Peyer's patch (tissue), 4 donors: ENCODE measurements at regions not wholly inside any gene's neighbourhood (a gene's known extent, or its start where the extent isn't known, plus 50 kb on each side); places are given as distances from the start of the nearest gene placed in this dataset.
"Not testable (repeated sequence)": the region's sequence is repeated elsewhere in the genome, so short reads cannot be mapped to it uniquely, and the experiment has no call there.

Experiments
- POLR2A ChIP-seq, 2 donors: fragments of 450-650 bp; IDR thresholded peaks; one replicate each; pipeline ENCODE4 v1.5.1; 2017; ENCODE audit warnings: antibody characterized with exemption in 2 of 2, mild to moderate bottlenecking in 2 of 2, moderate library complexity in 2 of 2
- TF ChIP-seq, protein P1 (sequence below), 6 experiments: fragments of 450-650 bp in 4 of 6; fragments of 200-600 bp in 2 of 6; sonication (generic) in 1 of 6; IDR thresholded peaks; one replicate each; pipeline ENCODE4 v1.5.1; 2017 to 2019; ENCODE audit warnings: antibody characterized with exemption in 6 of 6, mild to moderate bottlenecking in 3 of 6, moderate library complexity in 1 of 6

DNA sequence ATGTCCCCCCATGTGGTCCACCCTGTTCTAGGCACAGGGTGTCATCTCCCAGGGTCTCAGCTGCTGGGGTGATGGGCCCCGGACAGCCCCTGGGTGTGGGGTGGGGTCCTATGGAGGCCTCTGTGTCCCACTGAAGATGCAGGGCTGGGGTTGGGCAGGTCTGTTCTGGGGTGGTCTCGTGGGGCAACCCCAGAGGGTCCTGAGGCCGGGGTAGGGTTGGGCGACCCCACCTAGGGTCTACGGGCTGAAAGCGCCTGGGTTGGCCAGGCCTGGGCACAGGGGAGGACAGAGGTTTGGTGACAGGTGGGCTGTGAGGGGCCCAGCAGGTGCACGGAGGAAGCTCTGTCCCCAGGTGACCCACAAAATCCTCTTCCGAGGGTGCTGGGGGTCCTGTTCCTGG, 159.2 kb downstream of the TMEM121 start:
- TF ChIP-seq, protein P1, sequence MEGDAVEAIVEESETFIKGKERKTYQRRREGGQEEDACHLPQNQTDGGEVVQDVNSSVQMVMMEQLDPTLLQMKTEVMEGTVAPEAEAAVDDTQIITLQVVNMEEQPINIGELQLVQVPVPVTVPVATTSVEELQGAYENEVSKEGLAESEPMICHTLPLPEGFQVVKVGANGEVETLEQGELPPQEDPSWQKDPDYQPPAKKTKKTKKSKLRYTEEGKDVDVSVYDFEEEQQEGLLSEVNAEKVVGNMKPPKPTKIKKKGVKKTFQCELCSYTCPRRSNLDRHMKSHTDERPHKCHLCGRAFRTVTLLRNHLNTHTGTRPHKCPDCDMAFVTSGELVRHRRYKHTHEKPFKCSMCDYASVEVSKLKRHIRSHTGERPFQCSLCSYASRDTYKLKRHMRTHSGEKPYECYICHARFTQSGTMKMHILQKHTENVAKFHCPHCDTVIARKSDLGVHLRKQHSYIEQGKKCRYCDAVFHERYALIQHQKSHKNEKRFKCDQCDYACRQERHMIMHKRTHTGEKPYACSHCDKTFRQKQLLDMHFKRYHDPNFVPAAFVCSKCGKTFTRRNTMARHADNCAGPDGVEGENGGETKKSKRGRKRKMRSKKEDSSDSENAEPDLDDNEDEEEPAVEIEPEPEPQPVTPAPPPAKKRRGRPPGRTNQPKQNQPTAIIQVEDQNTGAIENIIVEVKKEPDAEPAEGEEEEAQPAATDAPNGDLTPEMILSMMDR (IDR thresholded peaks at IDR 0.05): not testable (repeated sequence)
- TF ChIP-seq POLR2A (IDR thresholded peaks at IDR 0.05): not testable (repeated sequence)
